GM19035 (cell line): ENCODE measurements at regions not wholly inside any gene's neighbourhood (a gene's known extent, or its start where the extent isn't known, plus 50 kb on each side); places are given as distances from the start of the nearest gene placed in this dataset.

Experiments
- ATAC-seq: cut with Tn5 transposase; IDR thresholded peaks from one replicate; pipeline ENCODE4 v1.9.1; 2021; ENCODE audit not compliant: unreplicated experiment

- no peak for ATAC-seq
Observed at GRCh38 chr16:48850097-48850770, 240.3 kb upstream of the N4BP1 start.

- ATAC-seq = no peak
Observed at GRCh38 chr16:48846277-48846676, 236.3 kb upstream of the N4BP1 start.

DNA sequence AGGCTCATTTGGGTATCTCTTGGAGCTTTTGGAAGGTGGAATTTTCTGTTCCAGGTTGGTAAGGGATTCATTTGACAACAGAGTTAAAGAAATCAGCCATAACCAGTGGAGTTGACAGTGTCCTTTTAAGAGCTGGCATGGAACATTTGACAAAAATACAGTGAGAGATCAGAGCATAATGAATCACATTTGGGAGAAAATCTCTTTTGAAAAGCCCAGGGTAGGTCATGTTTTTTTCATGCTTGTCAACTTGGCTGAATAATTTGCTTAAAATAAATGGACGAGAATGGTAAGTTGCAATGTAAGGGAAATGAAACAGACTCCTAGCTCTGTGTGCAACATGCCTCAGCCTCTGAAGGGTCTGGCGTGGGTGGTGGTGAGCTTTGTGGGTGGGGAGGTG lies 235.3 kb upstream of the N4BP1 start:
- ATAC-seq = no peak

DNA sequence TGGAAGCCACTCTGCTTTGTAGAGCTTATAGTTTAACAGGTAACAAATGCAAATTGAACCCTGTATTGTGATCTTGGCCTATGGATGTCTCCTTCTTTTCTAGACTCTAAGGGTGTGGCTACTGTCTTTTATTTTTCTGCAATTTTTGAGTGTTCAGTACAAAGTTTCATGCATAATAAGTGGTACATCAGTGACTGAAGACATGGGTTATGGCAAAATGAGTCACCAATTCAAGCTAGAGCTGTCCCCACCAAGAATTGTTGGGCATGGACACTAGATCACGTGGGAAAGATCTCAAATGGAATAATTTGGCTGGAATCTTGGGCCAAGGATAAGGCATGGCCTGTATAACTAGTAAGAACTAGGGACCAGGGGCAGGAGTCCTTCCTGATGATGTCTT lies 228.4 kb upstream of the N4BP1 start:
- ATAC-seq = no peak

DNA sequence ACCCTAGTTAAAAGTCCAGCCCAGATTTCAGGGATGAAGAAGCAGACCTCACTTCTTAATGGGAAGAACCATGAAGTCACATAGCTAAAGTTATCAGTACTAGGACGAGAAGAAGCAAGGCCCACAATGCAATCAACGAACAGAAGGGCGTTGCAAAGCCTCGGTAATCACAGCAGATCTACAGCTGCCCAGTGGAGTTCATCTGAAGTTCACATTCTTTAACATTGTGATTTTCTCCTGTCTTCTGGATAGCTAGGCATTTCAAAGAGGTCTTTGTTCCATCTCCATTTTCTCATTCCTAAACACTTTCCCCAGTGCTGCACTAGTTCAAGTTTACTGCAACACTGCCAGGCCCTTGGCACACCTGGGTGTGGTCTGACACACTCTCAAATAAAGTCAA lies 226.7 kb upstream of the N4BP1 start:
- ATAC-seq = no peak

DNA sequence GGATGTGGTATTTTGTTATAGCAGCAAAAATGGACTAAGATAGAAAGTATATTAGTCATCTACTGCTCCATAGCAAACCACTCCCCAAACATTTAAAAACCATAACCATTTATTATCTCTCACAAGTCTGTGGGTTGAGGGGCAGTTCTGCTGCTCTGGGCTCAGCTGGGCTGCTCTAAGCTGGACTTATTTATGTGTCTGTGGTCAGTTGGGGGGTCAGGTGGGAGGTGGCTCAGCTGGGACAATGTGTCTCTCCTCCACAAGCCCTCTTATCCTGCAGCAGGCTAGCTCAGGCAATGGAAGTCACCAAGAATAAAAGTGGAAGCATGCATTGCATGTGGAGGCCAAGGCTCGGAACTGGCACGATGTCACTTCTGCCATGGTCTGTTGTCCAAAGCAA lies 226.1 kb upstream of the N4BP1 start:
- no peak for ATAC-seq

GRCh38 chr16:48834576-48834975 lies 224.6 kb upstream of the N4BP1 start:
- ATAC-seq = no peak

DNA sequence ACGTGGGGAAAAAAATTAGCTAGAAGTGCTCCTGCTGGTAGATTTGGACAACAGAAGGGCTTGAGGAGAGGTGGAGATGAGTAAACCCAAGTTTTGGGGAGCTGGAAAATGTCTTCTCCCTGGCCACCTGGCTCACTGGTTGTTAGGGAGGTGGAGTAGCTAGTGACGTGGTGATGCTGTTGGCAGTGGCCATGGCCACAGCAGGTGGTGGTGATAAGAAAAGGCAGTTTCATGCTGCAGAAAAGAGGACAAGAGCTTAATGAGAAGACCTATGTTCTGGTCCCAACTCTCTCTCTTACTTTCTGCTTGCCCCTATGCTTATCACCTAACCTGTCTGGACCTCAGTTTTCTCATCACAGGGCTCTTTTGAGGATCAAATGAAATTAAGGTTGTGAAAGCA lies 223.5 kb upstream of the N4BP1 start:
- no peak for ATAC-seq

DNA sequence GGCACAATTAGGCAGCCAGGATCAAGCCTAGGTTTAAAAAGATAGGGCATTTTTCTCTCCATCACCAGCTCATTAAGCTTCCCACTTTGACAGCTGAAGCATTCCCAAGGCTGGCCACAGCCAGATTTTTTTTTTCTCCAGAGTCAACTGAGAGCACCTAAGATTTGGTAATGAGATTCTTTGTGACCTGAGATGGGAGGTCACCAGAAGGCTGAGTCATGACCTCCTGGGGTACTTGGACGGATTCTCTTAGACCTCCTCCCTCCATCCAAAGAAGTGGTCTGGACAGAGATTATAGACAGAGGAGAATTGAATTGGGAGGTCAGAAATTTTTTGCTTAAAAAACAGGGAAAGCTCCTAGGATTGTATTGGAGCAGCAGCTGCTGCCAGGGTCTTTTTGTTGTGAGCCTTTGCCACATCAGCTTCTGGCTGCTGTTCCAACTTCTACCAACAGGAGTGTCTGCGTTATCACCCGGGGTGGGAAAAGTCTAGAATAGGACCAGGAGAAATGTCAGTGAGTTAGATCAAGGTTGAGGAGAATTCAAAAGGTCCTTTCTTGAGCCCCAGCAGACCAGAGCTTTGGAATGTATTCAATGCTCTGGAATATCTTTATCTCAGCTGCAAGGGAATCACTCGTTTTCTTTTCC lies 221.2 kb upstream of the N4BP1 start:
- ATAC-seq = no peak

GRCh38 chr16:48829336-48830310 lies 219.6 kb upstream of the N4BP1 start:
- no peak for ATAC-seq

GRCh38 chr16:48824271-48824670 lies 214.3 kb upstream of the N4BP1 start:
- no peak for ATAC-seq

DNA sequence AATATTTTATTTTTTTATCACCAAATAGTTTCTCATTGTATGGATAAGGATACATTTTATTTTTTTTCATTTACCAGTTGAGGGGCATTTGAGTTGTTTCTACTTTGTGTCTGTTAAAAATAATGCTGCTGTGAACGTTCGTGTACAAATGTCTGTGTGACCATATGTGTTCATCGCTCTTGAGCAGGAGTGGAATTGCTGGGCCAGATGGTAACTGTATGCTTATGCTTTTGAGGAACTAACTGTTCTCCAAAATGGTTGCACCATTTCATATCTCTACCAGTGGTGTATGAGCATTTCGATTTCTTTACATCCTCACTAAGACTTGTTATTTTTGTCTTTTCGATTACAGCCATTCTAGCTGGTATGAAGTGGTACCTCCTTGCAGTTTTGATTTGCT lies 212.5 kb upstream of the N4BP1 start:
- no peak for ATAC-seq

GRCh38 chr16:48820379-48820778 lies 210.4 kb upstream of the N4BP1 start:
- no peak for ATAC-seq

DNA sequence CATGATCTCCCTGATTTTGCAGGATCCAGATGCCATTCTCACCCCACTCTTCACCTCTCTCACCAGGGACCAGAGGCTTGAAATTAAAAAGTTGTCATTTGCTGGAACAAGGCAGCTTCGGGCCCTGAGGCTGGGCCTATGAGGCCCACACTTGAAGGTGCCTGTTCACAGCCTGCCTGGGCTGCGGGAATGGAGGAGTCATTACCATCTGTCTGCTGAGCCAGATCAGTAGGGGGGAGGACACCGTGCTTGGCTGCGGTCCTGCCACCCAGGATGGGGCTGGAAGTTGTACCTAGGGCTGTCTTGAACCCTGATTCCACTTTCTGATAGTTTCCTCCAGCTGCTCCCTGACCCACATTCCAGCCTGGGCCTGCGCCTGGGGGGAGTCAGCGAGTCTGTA lies 208.3 kb upstream of the N4BP1 start:
- no peak for ATAC-seq

DNA sequence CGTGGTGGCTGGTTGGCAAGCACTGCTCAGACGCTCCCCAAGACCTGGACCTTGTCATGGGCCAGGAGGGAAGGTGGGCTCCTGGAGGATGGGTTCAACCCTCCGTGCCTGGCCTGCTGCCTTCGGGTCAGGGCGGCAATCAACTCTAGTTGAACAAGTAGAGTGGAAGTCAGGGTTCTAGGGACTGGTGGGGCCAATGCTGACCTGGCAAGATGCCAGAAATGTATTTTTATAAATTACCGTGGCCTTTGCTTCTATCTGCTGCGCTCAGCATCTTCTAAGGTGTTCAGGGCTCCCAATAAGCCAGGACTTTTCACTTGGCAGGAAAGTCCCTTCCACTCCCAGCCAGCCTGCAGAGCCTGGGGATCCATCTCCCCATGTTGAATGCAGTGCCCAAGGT lies 207.1 kb upstream of the N4BP1 start:
- ATAC-seq = no peak

GRCh38 chr16:48816393-48816792 lies 206.4 kb upstream of the N4BP1 start:
- no peak for ATAC-seq

- ATAC-seq = no peak
Observed at GRCh38 chr16:48814994-48815393, 205.0 kb upstream of the N4BP1 start.

DNA sequence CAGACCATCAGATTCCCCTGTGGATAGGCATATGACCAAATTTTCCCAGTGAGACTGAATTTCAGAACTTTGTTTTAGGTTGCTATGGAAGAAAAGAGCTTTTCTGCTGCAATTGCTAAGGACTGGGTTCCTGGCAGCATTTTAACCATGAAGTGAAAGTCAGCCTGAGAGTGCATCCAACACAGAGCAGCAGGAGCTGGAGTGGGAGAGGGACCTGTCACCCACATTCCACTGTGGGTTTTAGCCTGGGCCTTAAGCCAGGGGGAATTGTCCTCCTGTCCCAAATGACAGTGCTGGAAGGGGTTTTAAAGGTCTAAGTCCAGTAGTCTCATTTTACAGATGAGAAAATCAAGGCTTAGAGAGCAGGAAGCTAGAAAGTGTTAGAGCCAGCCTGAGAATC lies 203.5 kb upstream of the N4BP1 start:
- no peak for ATAC-seq

DNA sequence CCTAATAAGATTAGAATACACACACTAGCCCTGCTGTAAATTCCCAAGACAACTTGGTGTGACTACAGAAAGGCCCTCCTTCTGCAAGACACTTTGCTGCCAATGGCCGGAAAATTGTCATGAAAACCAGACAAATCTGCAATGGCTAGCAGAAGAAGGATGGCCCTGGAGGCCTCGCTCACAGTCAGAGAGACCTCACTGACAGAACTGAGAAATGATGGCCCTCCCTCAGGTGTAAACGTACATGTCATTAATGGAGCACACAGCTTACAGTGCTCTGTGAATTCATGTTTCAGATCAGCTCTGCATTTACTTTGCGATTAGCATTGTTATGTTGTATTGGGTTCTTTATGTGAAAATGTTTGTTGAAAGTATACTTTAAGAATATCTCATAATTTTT lies 202.9 kb upstream of the N4BP1 start:
- no peak for ATAC-seq

DNA sequence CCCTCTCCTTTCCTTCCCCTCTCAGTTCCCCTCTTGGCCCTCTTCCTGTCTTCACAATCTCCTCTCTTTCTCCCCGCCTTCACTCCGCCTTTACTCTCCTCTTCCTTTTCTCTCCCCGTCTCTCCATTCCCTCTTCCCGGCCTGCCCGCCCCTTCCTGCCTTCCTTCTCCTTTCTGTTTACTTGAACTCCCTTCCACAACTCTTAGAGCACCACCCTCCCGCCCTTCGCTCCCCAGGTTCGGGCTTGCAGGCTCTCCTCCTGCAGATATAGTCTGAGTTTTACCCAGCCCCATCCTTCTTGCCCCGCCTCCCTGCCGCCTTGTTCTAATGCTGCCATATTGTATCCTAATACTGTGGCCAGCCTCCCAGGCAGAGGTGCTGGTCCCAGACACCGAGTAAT lies 201.5 kb upstream of the N4BP1 start:
- no peak for ATAC-seq

DNA sequence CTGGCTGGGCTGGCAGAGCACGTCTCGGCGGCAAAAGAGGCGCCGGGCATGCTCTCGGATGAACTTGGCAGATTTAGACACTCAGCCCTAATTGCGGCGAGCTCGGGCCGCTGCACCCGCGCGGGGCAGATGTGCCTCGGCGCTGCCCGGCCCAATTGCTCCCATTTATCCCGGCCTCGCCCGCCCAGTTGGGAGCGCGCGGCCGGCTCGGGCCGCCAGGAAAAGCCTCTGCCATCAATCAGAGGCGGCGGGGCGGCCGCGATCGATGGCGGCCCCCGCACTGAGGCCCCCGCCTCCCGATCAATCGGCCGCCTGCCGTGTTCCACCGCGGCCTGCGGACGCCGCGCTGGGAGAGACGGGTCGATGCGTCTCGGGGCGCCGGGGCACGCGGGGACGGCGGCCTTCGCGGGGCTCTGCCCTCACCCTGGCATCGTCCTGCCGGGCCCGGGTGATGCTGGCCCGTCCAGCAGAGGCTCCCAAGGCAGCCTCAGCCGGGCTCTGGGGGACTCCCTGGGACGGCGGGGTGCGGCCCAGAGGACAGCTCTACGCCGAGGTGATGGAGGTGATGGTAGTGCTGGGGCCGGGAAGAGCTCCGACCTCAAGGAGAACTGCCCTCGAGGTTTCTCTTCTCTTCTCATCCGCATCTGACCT lies 200.9 kb upstream of the N4BP1 start:
- no peak for ATAC-seq
